SH-SY5Y (cell line): ENCODE measurements at regions not wholly inside any gene's neighbourhood (a gene's known extent, or its start where the extent isn't known, plus 50 kb on each side); places are given as distances from the start of the nearest gene placed in this dataset.

Experiments used
- GATA2 ChIP-seq: IDR thresholded peaks from 2 replicates; pipeline ENCODE4 v1.6.1; 2011; ENCODE audit warnings: mild to moderate bottlenecking, low read depth, low read length
- GATA3 ChIP-seq: IDR thresholded peaks from 2 replicates; pipeline ENCODE4 v1.6.1; 2011; ENCODE audit warnings: low read depth, mild to moderate bottlenecking, low read length, moderate library complexity

DNA sequence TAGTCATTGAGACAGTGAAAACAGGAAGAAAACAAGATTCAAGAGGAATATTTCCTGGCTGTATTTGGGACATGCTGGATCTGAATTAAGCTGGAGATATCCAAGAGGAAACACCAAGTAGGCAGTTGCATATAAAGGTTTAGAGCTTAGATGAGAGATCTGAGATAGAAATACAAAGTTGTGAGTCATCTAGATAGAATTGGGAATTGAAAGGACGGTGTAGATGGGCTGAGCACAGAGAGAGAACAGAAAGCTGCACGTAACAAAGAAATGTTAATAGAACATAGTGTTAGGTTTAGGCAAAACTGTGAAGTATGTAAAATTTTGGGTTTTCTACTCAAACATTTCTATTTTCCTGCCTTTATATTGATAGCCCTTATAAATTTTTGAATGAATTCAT lies 218.5 kb upstream of the TMEM196 start:
- TF ChIP-seq GATA2 (no peak), GATA3 (no peak)
